HepG2 (cell line): ENCODE measurements at regions not wholly inside any gene's neighbourhood (a gene's known extent, or its start where the extent isn't known, plus 50 kb on each side); places are given as distances from the start of the nearest gene placed in this dataset.
A peak's percentile ranks its signal among the peaks of the same experiment; 100 is the strongest.
"Not testable (repeated sequence)": the region's sequence is repeated elsewhere in the genome, so short reads cannot be mapped to it uniquely, and the experiment has no call there.

Experiments used
- ATAC-seq: fragments of 200-7000 bp; cut with Tn5 transposase; 3 replicates; pipeline ENCODE4 v1.9.1; 2020; ENCODE audit warnings: mild to moderate bottlenecking, moderate library complexity
- BruUV-seq: library from RNA; stranded (reverse); fragments of 400-500 nt; replicated peaks from 2 replicates; lab custom pipeline; 2021; lab: Mats Ljungman, UMichigan
- CTCF ChIA-PET: fragments of 300-600 bp; formaldehyde crosslinking; extraction: SDS; loops from one replicate; lab custom pipeline; 2021; ENCODE audit warnings: low total read pairs, inconsistent platforms, low intra/inter-chr PET ratio; lab: Yijun Ruan, JAX
- POLR2A ChIA-PET: fragments of 350-600 bp; sonication (Branson Sonifier 250); formaldehyde crosslinking; loops from one replicate; lab custom pipeline; 2020; ENCODE audit warnings: antibody characterized with exemption, inconsistent platforms; lab: Yijun Ruan, JAX
- DNase-seq: peaks from one replicate; pipeline ENCODE4 v3.0.0-alpha.2; 2015; ENCODE audit warnings: low spot score
- FAIRE-seq: peaks from 3 replicates; lab custom pipeline; 2011; peaks lifted over from hg19 to GRCh38; lab: Jason Lieb, UNC
- H2AFZ ChIP-seq: one replicate; pipeline ENCODE4 v1.6.1; 2011; ENCODE audit warnings: low read length, inconsistent platforms
- H3K27ac ChIP-seq: fragments of 300-600 bp; 3 replicates; pipeline ENCODE4 v1.8.0; 2011; ENCODE audit warnings: mixed run types, mild to moderate bottlenecking, mixed read lengths, low read length, inconsistent platforms; ENCODE audit not compliant: insufficient read depth; ENCODE audit errors: extremely low read length
- H3K27me3 ChIP-seq, 2 experiments: fragments of 200-600 bp in 1 of 2; 2 replicates in 1 of 2; 3 replicates in 1 of 2; pipeline versions ENCODE4 v1.6.0 to v1.8.0; 2011; ENCODE audit warnings: low read length in 2 of 2, mild to moderate bottlenecking in 2 of 2, moderate library complexity in 2 of 2, inconsistent platforms in 1 of 2; ENCODE audit not compliant: insufficient read depth in 2 of 2, control insufficient read depth in 1 of 2
- H3K36me3 ChIP-seq, 2 experiments: fragments of 200-600 bp in 1 of 2; replicated peaks in 1 of 2; 2 replicates in 1 of 2; 3 replicates in 1 of 2; pipeline versions ENCODE4 v1.5.1 to v1.8.0; 2011; ENCODE audit warnings: low read length in 2 of 2, inconsistent platforms in 1 of 2; ENCODE audit not compliant: insufficient read depth in 2 of 2, control insufficient read depth in 1 of 2
- H3K4me1 ChIP-seq: 2 replicates; pipeline ENCODE4 v1.5.1; 2012; ENCODE audit warnings: low read length, inconsistent platforms; ENCODE audit not compliant: insufficient read depth
- H3K4me2 ChIP-seq: 2 replicates; pipeline ENCODE4 v1.6.0; 2011; ENCODE audit warnings: low read depth, low read length, inconsistent platforms
- H3K4me3 ChIP-seq, 3 experiments: fragments of 200-600 bp in 1 of 3; sonication (generic), shearing (Covaris generic) in 1 of 3; replicated peaks in 1 of 3; 2 replicates each; pipeline ENCODE4 v1.5.1; 2011 to 2016; ENCODE audit warnings: low read length in 3 of 3, inconsistent platforms in 2 of 3, low read depth in 2 of 3, mild to moderate bottlenecking in 2 of 3, control low read depth in 1 of 3, mixed read lengths in 1 of 3; ENCODE audit not compliant: insufficient read depth in 1 of 3
- H3K79me2 ChIP-seq: one replicate; pipeline ENCODE4 v1.6.1; 2011; ENCODE audit warnings: low read length, inconsistent platforms; ENCODE audit not compliant: insufficient read depth
- H3K9ac ChIP-seq: 2 replicates; pipeline ENCODE4 v1.6.0; 2011; ENCODE audit warnings: mild to moderate bottlenecking, low read depth, low read length, inconsistent platforms; ENCODE audit not compliant: insufficient read depth
- H3K9me3 ChIP-seq: 2 replicates; pipeline ENCODE4 v1.5.1; 2012; ENCODE audit warnings: mild to moderate bottlenecking, low read length
- H4K20me1 ChIP-seq: 2 replicates; pipeline ENCODE4 v1.6.0; 2011; ENCODE audit warnings: inconsistent platforms, mild to moderate bottlenecking, low read length, moderate library complexity; ENCODE audit not compliant: insufficient read depth
- ATF7 ChIP-seq, 2 experiments: fragments of 450-650 bp in 1 of 2; sonication (generic) in 1 of 2; formaldehyde crosslinking in 1 of 2; IDR thresholded peaks; 2 replicates each; pipeline versions ENCODE4 v1.4.0 to v1.6.1; 2016 to 2020; ENCODE audit warnings: antibody characterized with exemption in 1 of 2, mild to moderate bottlenecking in 1 of 2, missing genetic modification reagents in 1 of 2
- ATF7-NPFF ChIP-seq: sonication (generic); formaldehyde crosslinking; IDR thresholded peaks from 2 replicates; pipeline ENCODE4 v1.8.1; 2023; ENCODE audit warnings: mild to moderate bottlenecking, low read depth, missing genetic modification reagents, moderate library complexity
- CREB1 ChIP-seq, 2 experiments: fragments of 450-650 bp in 1 of 2; IDR thresholded peaks; 2 replicates each; pipeline ENCODE4 v1.6.1; 2016 to 2017; ENCODE audit warnings: control low read depth in 1 of 2, mild to moderate bottlenecking in 1 of 2, missing compliant biosample characterization in 1 of 2, missing genetic modification characterization in 1 of 2
- FIP1L1 ChIP-seq: fragments of 200-400 bp; formaldehyde crosslinking; IDR thresholded peaks from 2 replicates; pipeline ENCODE4 v1.6.1; 2018; ENCODE audit warnings: low read depth, mild to moderate bottlenecking, low read length, moderate library complexity, borderline replicate concordance; ENCODE audit not compliant: insufficient read depth
- HBP1 ChIP-seq: IDR thresholded peaks from 2 replicates; pipeline ENCODE4 v1.6.1; 2016; ENCODE audit warnings: low read depth, control low read depth
- NFE2L2 ChIP-seq: fragments of 150-350 bp; IDR thresholded peaks from 2 replicates; pipeline ENCODE4 v1.6.1; 2014; ENCODE audit warnings: low read length
- WGBS: methylation state at CpG from one replicate; pipeline ENCODE4 v1.1.6; 2017; ENCODE audit warnings: low lambda C conversion rate; 5-methylcytosine and 5-hydroxymethylcytosine counted together
- in situ Hi-C: cut with HindIII; loops from 2 replicates; pipeline ENCODE4 v1.10.0; 2017; ENCODE audit warnings: low pct_unique_long_range_greater_than_20kb; ENCODE audit not compliant: extremely low pct_ligation_motif_present
- intact Hi-C: fragments of 100-400 bp; cut with micrococcal nuclease; formaldehyde crosslinking; loops from one replicate; pipeline ENCODE4 v1.10.0; 2022; ENCODE audit not compliant: unreplicated experiment

- TF ChIP-seq ATF7-NPFF (CRISPR knock-in tag), result no peak
Observed at GRCh38 chrX:127726227-127726626, 326.0 kb downstream of the ACTRT1 start (continued).

GRCh38 chrX:127708155-127708554 is 344.0 kb downstream of the ACTRT1 start:
- Histone ChIP-seq H3K36me3 (no peaks in the 10 kb centered on the region), H3K9me3 (peaks cover 16% of the 10 kb centered on the region; the same call in 1 of the 2 replicates), H3K9ac (no peak overlapping the region), H3K4me2 (no peak overlapping the region), H3K27me3 (no peaks in the 10 kb centered on the region), H3K79me2 (no peaks in the 10 kb centered on the region), H4K20me1 (no peaks in the 10 kb centered on the region), H3K27ac (no peak overlapping the region), H2AFZ (no peak overlapping the region), H3K4me3 (no peak overlapping the region), H3K4me1 (no peaks in the 10 kb centered on the region)
- 0% methylated on average over 1 of the region's 4 CpGs for WGBS
- POLR2A ChIA-PET, result no interaction called here
- in situ Hi-C loops, result no loop called here
- DNase-seq (no peak), FAIRE-seq (no peak), ATAC-seq (no peak)
- TF ChIP-seq FIP1L1, result no peak
- peak; percentile 59 for TF ChIP-seq NFE2L2
- no TSS peak for BruUV-seq
- CTCF ChIA-PET, result no interaction called here
- intact Hi-C loops, result no loop called here

- no peak overlapping the region for H3K4me2 ChIP-seq
- FAIRE-seq, result no peak
- ChIA-PET POLR2A (no interaction called here), CTCF (no interaction called here)
- no peak overlapping the region for H2AFZ ChIP-seq
- BruUV-seq, result no TSS peak
- no peaks in the 10 kb centered on the region for H3K4me1 ChIP-seq
- intact Hi-C loops, result no loop called here
- H3K9me3 ChIP-seq, result peaks cover 16% of the 10 kb centered on the region
- no peak for DNase-seq
- no peaks in the 10 kb centered on the region for H3K79me2 ChIP-seq
- H3K27ac ChIP-seq, result no peak overlapping the region
- TF ChIP-seq ATF7 (IDR thresholded peaks at IDR 0.05) (peak; percentile 77), ATF7 (CRISPR knock-in tag; IDR thresholded peaks at IDR 0.05) (no peak), HBP1 (CRISPR knock-in tag) (no peak), CREB1 (IDR thresholded peaks at IDR 0.05) (peak; percentile 59), CREB1 (CRISPR knock-in tag; IDR thresholded peaks at IDR 0.05) (no peak)
- in situ Hi-C loops, result no loop called here
- WGBS, result 6% methylated on average over 2 of the region's 2 CpGs
- H4K20me1 ChIP-seq, result no peaks in the 10 kb centered on the region
- no peaks in the 10 kb centered on the region for H3K27me3 ChIP-seq
- no peak overlapping the region for H3K9ac ChIP-seq
- H3K4me3 ChIP-seq, result no peak overlapping the region
- no peak for ATAC-seq
- H3K36me3 ChIP-seq, result no peaks in the 10 kb centered on the region
Observed at GRCh38 chrX:127702527-127702926, 349.7 kb downstream of the ACTRT1 start.

GRCh38 chrX:127662942-127663341 is 389.3 kb downstream of the ACTRT1 start:
- not testable (repeated sequence) for BruUV-seq

More at GRCh38 chrX:127662942-127663341, 389.3 kb downstream of the ACTRT1 start:
- in situ Hi-C loops, H3K27ac ChIP-seq, H3K9me3 ChIP-seq, intact Hi-C loops, H2AFZ ChIP-seq, H3K36me3 ChIP-seq, ATAC-seq, CTCF ChIA-PET, DNase-seq, H3K79me2 ChIP-seq, POLR2A ChIA-PET, H3K4me2 ChIP-seq, H3K9ac ChIP-seq, H3K27me3 ChIP-seq, FAIRE-seq, H4K20me1 ChIP-seq, H3K4me1 ChIP-seq, H3K4me3 ChIP-seq: not testable (repeated sequence)
- WGBS, result no CpG with 5 or more reads among the region's 32 CpGs
